Spleen (tissue), 7 donors: ENCODE measurements at regions not wholly inside any gene's neighbourhood (a gene's known extent, or its start where the extent isn't known, plus 50 kb on each side); places are given as distances from the start of the nearest gene placed in this dataset.

ENCODE experiments used
- CTCF ChIP-seq, 11 experiments: fragments of 200-600 bp in 7 of 11; fragments of 450-650 bp in 4 of 11; sonication (generic) in 4 of 11; IDR thresholded peaks in 8 of 11; conservative IDR thresholded peaks in 3 of 11; 1 replicate in 7 of 11; 2 replicates in 4 of 11; pipeline versions ENCODE4 v1.4.0 to v1.8.0; 2016 to 2021; ENCODE audit warnings: antibody characterized with exemption in 11 of 11, inconsistent platforms in 4 of 11, mild to moderate bottlenecking in 1 of 11
- POLR2A ChIP-seq, 3 donors: fragments of 450-650 bp; IDR thresholded peaks; one replicate each; pipeline ENCODE4 v1.5.1; 2017; ENCODE audit warnings: antibody characterized with exemption in 3 of 3, mild to moderate bottlenecking in 1 of 3
- POLR2AphosphoS5 ChIP-seq, 3 donors: sonication (generic); formaldehyde crosslinking; IDR thresholded peaks; one replicate each; pipeline ENCODE4 v1.5.1; 2017; ENCODE audit warnings: antibody characterized with exemption in 3 of 3
- donor health status: DM: no; HTN: no; CAD: no; lungs with moderate emphysema.
- donor health status: DM: no; HTN: no; CAD: no.
- donor health status: DM: no; HTN: no; CAD: no.

- no peak for TF ChIP-seq POLR2A (IDR thresholded peaks at IDR 0.05)
- TF ChIP-seq CTCF (IDR thresholded peaks at IDR 0.05 in 8 of 11, conservative IDR thresholded peaks at IDR 0.05 in 3 of 11): no peak
- TF ChIP-seq POLR2AphosphoS5 (IDR thresholded peaks at IDR 0.05): no peak
Measured at GRCh38 chr2:165017966-165018596, 62.8 kb upstream of the SLC38A11 start.
